SH-SY5Y (cell line): ENCODE measurements at regions not wholly inside any gene's neighbourhood (a gene's known extent, or its start where the extent isn't known, plus 50 kb on each side); places are given as distances from the start of the nearest gene placed in this dataset.

Source experiments
- GATA2 ChIP-seq: IDR thresholded peaks from 2 replicates; pipeline ENCODE4 v1.6.1; 2011; ENCODE audit warnings: mild to moderate bottlenecking, low read depth, low read length
- GATA3 ChIP-seq: IDR thresholded peaks from 2 replicates; pipeline ENCODE4 v1.6.1; 2011; ENCODE audit warnings: low read depth, mild to moderate bottlenecking, low read length, moderate library complexity

GRCh38 chr2:36271266-36271665, 84.3 kb upstream of the CRIM1 start:
- TF ChIP-seq GATA2 = no peak
- no peak for TF ChIP-seq GATA3
